ENCODE measurements at regions not wholly inside any gene's neighbourhood (a gene's known extent, or its start where the extent isn't known, plus 50 kb on each side); places are given as distances from the start of the nearest gene placed in this dataset.

- no peak for DNase-seq
These were observed 193.2 kb downstream of the IRS2 start for GRCh38 chr13:109593230-109593629.

GRCh38 chr13:109592770-109593169, 193.6 kb downstream of the IRS2 start:
- no peak for DNase-seq

- no peak for DNase-seq
These were observed 198.7 kb downstream of the IRS2 start for GRCh38 chr13:109587689-109588088.

GRCh38 chr13:109586509-109587346, 199.7 kb downstream of the IRS2 start:
- DNase-seq = no peak

- no peak for DNase-seq
These were observed 201.5 kb downstream of the IRS2 start for GRCh38 chr13:109584844-109585361.

- no peak for DNase-seq
These were observed 209.1 kb downstream of the IRS2 start for GRCh38 chr13:109577191-109577700.

GRCh38 chr13:109576331-109576813, 210.0 kb downstream of the IRS2 start:
- no peak for DNase-seq

- no peak for DNase-seq
These were observed 210.6 kb downstream of the IRS2 start for GRCh38 chr13:109575821-109576220.

GRCh38 chr13:109572389-109572788, 214.0 kb downstream of the IRS2 start:
- DNase-seq = no peak

GRCh38 chr13:109569958-109570711, 216.2 kb downstream of the IRS2 start:
- peak in 1 of 2 donors; percentile 8 for DNase-seq

GRCh38 chr13:109568339-109568818, 218.0 kb downstream of the IRS2 start:
- DNase-seq = no peak

- DNase-seq = no peak
These were observed 219.1 kb downstream of the IRS2 start for GRCh38 chr13:109567315-109567714.

- no peak for DNase-seq
These were observed 220.5 kb downstream of the IRS2 start for GRCh38 chr13:109565877-109566276.

- no peak for DNase-seq
These were observed 238.0 kb downstream of the IRS2 start for GRCh38 chr13:109548374-109548773.

- no peak for DNase-seq
These were observed 238.4 kb downstream of the IRS2 start for GRCh38 chr13:109547942-109548341.

- no peak for DNase-seq
These were observed 240.5 kb downstream of the IRS2 start for GRCh38 chr13:109545931-109546330.

GRCh38 chr13:109541081-109541480, 245.3 kb downstream of the IRS2 start:
- DNase-seq = no peak

GRCh38 chr13:109537584-109537983, 248.8 kb downstream of the IRS2 start:
- no peak for DNase-seq

GRCh38 chr13:109533350-109533749, 253.0 kb downstream of the IRS2 start:
- no peak for DNase-seq

- DNase-seq = no peak
These were observed 256.4 kb downstream of the IRS2 start for GRCh38 chr13:109529964-109530363.

GRCh38 chr13:109521719-109522118, 264.7 kb downstream of the IRS2 start:
- DNase-seq = no peak

- DNase-seq = no peak
These were observed 268.9 kb downstream of the IRS2 start for GRCh38 chr13:109517517-109517916.

GRCh38 chr13:109516186-109516585, 270.2 kb downstream of the IRS2 start:
- no peak for DNase-seq

Measured in activated CD4-positive, alpha-beta T cell treated with anti-CD3 and anti-CD28 coated beads for 4 hours (primary cell).